ES-I3 (cell line): ENCODE measurements at regions not wholly inside any gene's neighbourhood (a gene's known extent, or its start where the extent isn't known, plus 50 kb on each side); places are given as distances from the start of the nearest gene placed in this dataset.

Experiments used
- H3K36me3 ChIP-seq: 2 replicates; pipeline ENCODE4 v1.6.1; 2013; ENCODE audit warnings: mild to moderate bottlenecking, low read length, control low read depth, moderate library complexity; ENCODE audit not compliant: insufficient read depth
- H3K4me1 ChIP-seq: 2 replicates; pipeline ENCODE4 v1.6.1; 2013; ENCODE audit warnings: mild to moderate bottlenecking, control low read depth, low read length; ENCODE audit not compliant: insufficient read depth
- H3K9ac ChIP-seq: 2 replicates; pipeline ENCODE4 v1.6.1; 2013; ENCODE audit warnings: low read depth, mild to moderate bottlenecking, low read length, moderate library complexity
- H3K9me3 ChIP-seq: 2 replicates; pipeline ENCODE4 v1.6.1; 2013; ENCODE audit warnings: mild to moderate bottlenecking, low read length, moderate library complexity; ENCODE audit not compliant: control insufficient read depth, insufficient read depth

GRCh38 chr19:28920269-28921066 is 292.5 kb downstream of the UQCRFS1 start:
- Histone ChIP-seq H3K9me3 (no peaks in the 10 kb centered on the region), H3K36me3 (no peaks in the 10 kb centered on the region; the same call in 1 of the 2 replicates), H3K4me1 (peaks cover 3% of the 10 kb centered on the region; the same call in 1 of the 2 replicates), H3K9ac (no peak overlapping the region)

GRCh38 chr19:28917621-28918020 is 295.3 kb downstream of the UQCRFS1 start:
- H3K9ac ChIP-seq = no peak overlapping the region
- H3K36me3 ChIP-seq = no peaks in the 10 kb centered on the region; the same call in 1 of the 2 replicates
- H3K9me3 ChIP-seq = no peaks in the 10 kb centered on the region
- peaks cover 3% of the 10 kb centered on the region; the same call in 1 of the 2 replicates for H3K4me1 ChIP-seq

- Histone ChIP-seq H3K36me3 (no peaks in the 10 kb centered on the region; the same call in 1 of the 2 replicates), H3K4me1 (peaks cover 3% of the 10 kb centered on the region; the same call in 1 of the 2 replicates), H3K9ac (no peak overlapping the region), H3K9me3 (no peaks in the 10 kb centered on the region)
Observed at GRCh38 chr19:28915737-28916460, 297.1 kb downstream of the UQCRFS1 start.

- H3K9ac ChIP-seq = no peak overlapping the region
- peaks cover 3% of the 10 kb centered on the region; the same call in 1 of the 2 replicates for H3K4me1 ChIP-seq
- no peaks in the 10 kb centered on the region; the same call in 1 of the 2 replicates for H3K36me3 ChIP-seq
- H3K9me3 ChIP-seq = no peaks in the 10 kb centered on the region
Observed at GRCh38 chr19:28915202-28915601, 297.7 kb downstream of the UQCRFS1 start.

- Histone ChIP-seq H3K36me3 (no peaks in the 10 kb centered on the region; the same call in 1 of the 2 replicates), H3K4me1 (peaks cover 3% of the 10 kb centered on the region; the same call in 1 of the 2 replicates), H3K9me3 (no peaks in the 10 kb centered on the region), H3K9ac (no peak overlapping the region)
Observed at GRCh38 chr19:28914173-28914572, 298.8 kb downstream of the UQCRFS1 start.

- H3K4me1 ChIP-seq = peaks cover 3% of the 10 kb centered on the region; the same call in 1 of the 2 replicates
- no peak overlapping the region for H3K9ac ChIP-seq
- no peaks in the 10 kb centered on the region for H3K9me3 ChIP-seq
- H3K36me3 ChIP-seq = no peaks in the 10 kb centered on the region; the same call in 1 of the 2 replicates
Observed at GRCh38 chr19:28913626-28914025, 299.3 kb downstream of the UQCRFS1 start.

GRCh38 chr19:28908941-28909340 is 304.0 kb downstream of the UQCRFS1 start:
- Histone ChIP-seq H3K9ac (no peak overlapping the region), H3K4me1 (no peaks in the 10 kb centered on the region), H3K36me3 (no peaks in the 10 kb centered on the region), H3K9me3 (no peaks in the 10 kb centered on the region)

GRCh38 chr19:28907534-28907933 is 305.4 kb downstream of the UQCRFS1 start:
- H3K36me3 ChIP-seq = no peaks in the 10 kb centered on the region
- no peak overlapping the region for H3K9ac ChIP-seq
- no peaks in the 10 kb centered on the region for H3K4me1 ChIP-seq
- H3K9me3 ChIP-seq = no peaks in the 10 kb centered on the region

- Histone ChIP-seq H3K36me3 (no peaks in the 10 kb centered on the region), H3K9me3 (no peaks in the 10 kb centered on the region), H3K4me1 (no peaks in the 10 kb centered on the region), H3K9ac (no peak overlapping the region)
Observed at GRCh38 chr19:28905996-28906395, 307.0 kb downstream of the UQCRFS1 start.

- no peaks in the 10 kb centered on the region for H3K36me3 ChIP-seq
- H3K4me1 ChIP-seq = peaks cover 11% of the 10 kb centered on the region; the same call in 1 of the 2 replicates
- H3K9me3 ChIP-seq = no peaks in the 10 kb centered on the region
- no peak overlapping the region for H3K9ac ChIP-seq
Observed at GRCh38 chr19:28899703-28900102, 313.2 kb downstream of the UQCRFS1 start.

- H3K4me1 ChIP-seq = peaks cover 11% of the 10 kb centered on the region; the same call in 1 of the 2 replicates
- no peaks in the 10 kb centered on the region for H3K36me3 ChIP-seq
- no peak overlapping the region for H3K9ac ChIP-seq
- H3K9me3 ChIP-seq = no peaks in the 10 kb centered on the region
Observed at GRCh38 chr19:28898249-28898648, 314.7 kb downstream of the UQCRFS1 start.

GRCh38 chr19:28889941-28890670 is 322.8 kb downstream of the UQCRFS1 start:
- H3K4me1 ChIP-seq = peaks cover 16% of the 10 kb centered on the region
- H3K9ac ChIP-seq = no peak overlapping the region
- H3K36me3 ChIP-seq = no peaks in the 10 kb centered on the region; the same call in 1 of the 2 replicates
- H3K9me3 ChIP-seq = no peaks in the 10 kb centered on the region

GRCh38 chr19:28887920-28888618 is 324.9 kb downstream of the UQCRFS1 start:
- H3K36me3 ChIP-seq = no peaks in the 10 kb centered on the region; the same call in 1 of the 2 replicates
- H3K9me3 ChIP-seq = no peaks in the 10 kb centered on the region
- peaks cover 21% of the 10 kb centered on the region for H3K4me1 ChIP-seq
- H3K9ac ChIP-seq = no peak overlapping the region
